Heart right ventricle (tissue), 16 donors: ENCODE measurements at regions not wholly inside any gene's neighbourhood (a gene's known extent, or its start where the extent isn't known, plus 50 kb on each side); places are given as distances from the start of the nearest gene placed in this dataset.

ENCODE experiments used
- ATAC-seq, 8 donors: fragments of 200-7000 bp; cut with Tn5 transposase; one replicate each; pipeline ENCODE4 v1.9.1; 2020; ENCODE audit warnings: mild to moderate bottlenecking in 8 of 8, moderate library complexity in 8 of 8, moderate number of reproducible peaks in 1 of 8
- DNase-seq, 2 donors: peaks; one replicate each; pipeline ENCODE4 v3.0.0-alpha.2; 2020
- H3K27ac ChIP-seq, 10 donors: fragments of 200-600 bp; sonication (generic) in 2 of 10; one replicate each; pipeline versions ENCODE4 v1.5.0 to v1.8.0; 2020 to 2022; ENCODE audit warnings: mild to moderate bottlenecking in 3 of 10
- H3K27me3 ChIP-seq, 7 donors: fragments of 200-600 bp; one replicate each; pipeline ENCODE4 v1.8.0; 2021 to 2022; ENCODE audit warnings: mild to moderate bottlenecking in 2 of 7
- H3K36me3 ChIP-seq, 9 donors: fragments of 200-600 bp; sonication (generic) in 1 of 9; one replicate each; pipeline versions ENCODE4 v1.5.0 to v1.8.0; 2020 to 2022; ENCODE audit warnings: mild to moderate bottlenecking in 2 of 9
- H3K4me1 ChIP-seq, 9 donors: fragments of 200-600 bp; sonication (generic) in 1 of 9; one replicate each; pipeline versions ENCODE4 v1.5.0 to v1.8.0; 2020 to 2022; ENCODE audit warnings: mild to moderate bottlenecking in 4 of 9
- H3K4me3 ChIP-seq, 10 donors: fragments of 200-600 bp; sonication (generic) in 2 of 10; one replicate each; pipeline versions ENCODE4 v1.5.0 to v1.8.0; 2020 to 2022; ENCODE audit warnings: mild to moderate bottlenecking in 7 of 10, moderate library complexity in 2 of 10
- H3K9me3 ChIP-seq, 11 donors: fragments of 200-600 bp in 10 of 11; sonication (generic) in 2 of 11; one replicate each; pipeline versions ENCODE4 v1.5.0 to v1.8.0; 2013 to 2022; ENCODE audit warnings: mild to moderate bottlenecking in 2 of 11, control low read depth in 1 of 11, moderate library complexity in 1 of 11
- CTCF ChIP-seq, 9 donors: fragments of 200-600 bp; sonication (generic) in 2 of 9; IDR thresholded peaks; one replicate each; pipeline versions ENCODE4 v1.5.0 to v1.8.0; 2021 to 2022; ENCODE audit warnings: antibody characterized with exemption in 9 of 9, mild to moderate bottlenecking in 5 of 9, moderate library complexity in 1 of 9
- WGBS, 2 donors: extraction: QIAGEN DNeasy Blood & Tissue Kit; methylation state at CpG; one replicate each; pipeline ENCODE4 v1.1.7; 2013; ENCODE audit warnings: inconsistent platforms in 1 of 2; 5-methylcytosine and 5-hydroxymethylcytosine counted together
- intact Hi-C, 10 donors: fragments of 100-400 bp; cut with DNase I; formaldehyde crosslinking; loops; one replicate each; pipeline versions ENCODE4 v1.11.1 to v1.14.2; 2022
- donor health status: Arrhythmogenic right ventricular cardiomyopathy.
- donor health status: ischemic (EF 13 %, LVEDD 7.1; RV severe dilation, severe dysfunction).
- donor health status: healthy with polysubstance abuse.
- donor health status: DM: no; HTN: yes; CAD: no.
- donor health status: DM: no; HTN: no; CAD: no.
- donor health status: ischemic (EF 25% LVEDD 6.9; RV normal size, moderate dysfunction).
- donor health status: ischemic (EF 25% LVEDD 5.7; RV mildly dilated, moderate dysfunction).
- donor health status: healthy.
- donor health status: DM: yes; HTN: yes; CAD: no.
- donor health status: Ischemic cardiomyopathy.
- donor health status: ischemic (EF 35%, LVEDD 5.7; RV mildly dilated, moderate dysfunction).
- donor health status: nonischemic (EF 11% LVEDD 7.7; RV severe dilation, severe dysfunction).
- donor health status: DM: yes; HTN: yes; CAD: no.
- donor health status: PGD.
- donor health status: ischemic (EF 29% LVEDD 5.4; RV normal size, mild dysfunction).
- donor health status: nonischemic (EF 23%, LVEDD 6.1; RV moderate dilation, normal function).

DNA sequence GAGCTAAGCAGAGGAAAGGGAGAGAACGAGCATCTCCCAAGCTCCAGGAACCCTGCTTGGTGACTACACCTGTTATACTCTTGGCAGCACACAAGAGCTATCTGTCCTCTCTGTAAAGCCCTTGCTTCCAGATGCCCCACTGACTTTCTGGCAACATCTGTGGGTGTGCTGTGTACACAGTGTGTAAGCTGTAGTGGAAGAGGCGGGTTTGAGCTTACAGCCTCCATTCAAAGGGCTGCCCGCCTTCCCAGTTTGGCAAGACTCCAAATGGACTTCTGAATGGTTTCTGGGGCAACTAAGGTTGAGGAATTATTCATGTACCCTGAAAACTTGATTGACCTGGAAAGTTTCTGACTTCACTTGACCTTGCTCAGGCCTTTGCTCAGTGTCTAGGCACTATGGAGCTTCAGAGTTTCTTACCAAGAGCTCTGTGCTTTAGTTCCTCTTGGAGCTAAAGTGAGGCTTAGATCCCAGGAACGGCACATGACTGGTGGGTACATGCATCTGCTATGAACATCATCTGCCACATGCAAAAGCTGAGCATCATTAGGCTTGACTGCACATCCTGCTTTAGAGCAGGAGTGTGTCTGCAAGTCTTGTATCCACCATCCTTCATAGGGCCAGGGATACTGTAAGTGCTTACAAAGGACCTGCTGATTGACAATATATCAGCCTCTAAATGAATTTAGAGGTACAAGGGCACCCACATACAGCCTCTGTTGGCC is 290.9 kb upstream of the SIX2 start:
- 84 to 90% methylated on average over 4 of the region's 4 CpGs for WGBS, 2 donors
- no peaks in the 10 kb centered on the region for H3K9me3 ChIP-seq
- TF ChIP-seq CTCF (IDR thresholded peaks at IDR 0.05), result no peak
- no peak overlapping the region for H3K27ac ChIP-seq
- peaks cover 0 to 35% (median 27%) of the 10 kb centered on the region in 7 donors for H3K27me3 ChIP-seq
- intact Hi-C loops, result no loop called here
- H3K4me3 ChIP-seq, result no peak overlapping the region
- ATAC-seq, result no peak
- no peaks in the 10 kb centered on the region for H3K36me3 ChIP-seq
- no peaks in the 10 kb centered on the region for H3K4me1 ChIP-seq
- DNase-seq, result no peak

GRCh38 chr2:45299361-45299760 is 290.1 kb upstream of the SIX2 start:
- intact Hi-C loops, result no loop called here

DNA sequence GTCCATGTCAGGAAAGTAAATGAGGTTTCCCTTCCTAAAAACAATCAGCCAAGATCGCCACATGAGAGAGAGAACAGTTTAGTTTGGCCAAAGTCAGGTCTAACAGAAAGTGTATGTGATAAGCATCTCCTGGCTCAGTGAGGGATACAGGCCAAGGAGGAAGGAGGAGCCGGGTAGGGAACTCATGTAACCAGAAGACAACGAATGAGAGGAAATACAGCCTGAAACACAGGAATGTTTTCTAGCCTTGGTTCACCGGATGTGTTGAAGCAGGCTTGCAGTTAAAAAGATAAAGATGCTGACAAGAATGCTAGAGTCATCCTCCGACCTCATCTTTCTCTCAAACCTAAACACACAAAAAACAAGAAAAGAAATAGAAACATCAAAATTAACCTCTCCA is 283.9 kb upstream of the SIX2 start:
- WGBS, 2 donors, result 39 to 50% methylated on average over 5 of the region's 5 CpGs
- Histone ChIP-seq H3K27ac (no peak overlapping the region), H3K9me3 (no peaks in the 10 kb centered on the region), H3K36me3 (no peaks in the 10 kb centered on the region), H3K27me3 (peaks cover 0 to 21% (median 8%) of the 10 kb centered on the region in 7 donors), H3K4me3 (no peak overlapping the region), H3K4me1 (no peaks in the 10 kb centered on the region)
- no peak for TF ChIP-seq CTCF (IDR thresholded peaks at IDR 0.05)
- intact Hi-C loops, result no loop called here
- DNase-seq (no peak), ATAC-seq (no peak)

More at GRCh38 chr2:45299361-45299760, 290.1 kb upstream of the SIX2 start:
- Histone ChIP-seq H3K27ac (no peak overlapping the region), H3K9me3 (no peaks in the 10 kb centered on the region), H3K36me3 (no peaks in the 10 kb centered on the region), H3K4me1 (no peaks in the 10 kb centered on the region), H3K4me3 (no peak overlapping the region), H3K27me3 (peaks cover 0 to 39% (median 19%) of the 10 kb centered on the region in 7 donors)
- DNase-seq (no peak), ATAC-seq (no peak)
- TF ChIP-seq CTCF (IDR thresholded peaks at IDR 0.05), result no peak
- WGBS, 2 donors, result 94% methylated on average over 4 of the region's 4 CpGs

- ATAC-seq, result no peak
These were observed 282.0 kb upstream of the SIX2 start for GRCh38 chr2:45291296-45291701.

More at GRCh38 chr2:45291296-45291701, 282.0 kb upstream of the SIX2 start:
- no peak for TF ChIP-seq CTCF (IDR thresholded peaks at IDR 0.05)
- intact Hi-C loops, result no loop called here
- WGBS, 2 donors, result 53 to 63% methylated on average over 4 of the region's 4 CpGs
- Histone ChIP-seq H3K27ac (no peak overlapping the region), H3K9me3 (no peaks in the 10 kb centered on the region), H3K4me3 (no peak overlapping the region), H3K27me3 (peaks cover 0 to 19% (median 7%) of the 10 kb centered on the region in 7 donors), H3K4me1 (no peaks in the 10 kb centered on the region), H3K36me3 (no peaks in the 10 kb centered on the region)
- no peak for DNase-seq
